Epidermal melanocyte (primary cell): ENCODE measurements at regions not wholly inside any gene's neighbourhood (a gene's known extent, or its start where the extent isn't known, plus 50 kb on each side); places are given as distances from the start of the nearest gene placed in this dataset.
"Not testable (repeated sequence)": the region's sequence is repeated elsewhere in the genome, so short reads cannot be mapped to it uniquely, and the experiment has no call there.

Experiments
- DNase-seq: peaks from one replicate; pipeline ENCODE4 v3.0.0; 2011; ENCODE audit warnings: low spot score; ENCODE audit not compliant: insufficient read length

DNA sequence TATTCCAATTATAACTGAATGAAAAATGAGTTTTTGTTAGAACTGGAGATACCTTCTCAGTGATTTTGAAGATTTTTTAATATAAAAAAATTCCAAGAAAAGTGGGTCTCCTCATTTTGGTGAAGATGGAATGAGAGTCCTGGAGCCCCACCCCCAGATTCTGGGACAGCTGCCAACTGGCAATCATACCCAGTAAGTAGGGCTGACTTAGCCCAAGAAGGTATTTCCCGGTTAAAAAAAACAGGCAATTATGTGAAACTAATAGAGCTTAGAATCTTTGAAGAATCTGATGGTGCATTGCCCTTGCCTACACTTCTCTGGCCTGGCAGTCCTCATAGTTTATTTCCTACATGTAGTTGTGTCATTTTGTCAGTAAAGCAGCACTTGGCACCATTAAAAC, 52.8 kb upstream of the VWDE start:
- DNase-seq = no peak

DNA sequence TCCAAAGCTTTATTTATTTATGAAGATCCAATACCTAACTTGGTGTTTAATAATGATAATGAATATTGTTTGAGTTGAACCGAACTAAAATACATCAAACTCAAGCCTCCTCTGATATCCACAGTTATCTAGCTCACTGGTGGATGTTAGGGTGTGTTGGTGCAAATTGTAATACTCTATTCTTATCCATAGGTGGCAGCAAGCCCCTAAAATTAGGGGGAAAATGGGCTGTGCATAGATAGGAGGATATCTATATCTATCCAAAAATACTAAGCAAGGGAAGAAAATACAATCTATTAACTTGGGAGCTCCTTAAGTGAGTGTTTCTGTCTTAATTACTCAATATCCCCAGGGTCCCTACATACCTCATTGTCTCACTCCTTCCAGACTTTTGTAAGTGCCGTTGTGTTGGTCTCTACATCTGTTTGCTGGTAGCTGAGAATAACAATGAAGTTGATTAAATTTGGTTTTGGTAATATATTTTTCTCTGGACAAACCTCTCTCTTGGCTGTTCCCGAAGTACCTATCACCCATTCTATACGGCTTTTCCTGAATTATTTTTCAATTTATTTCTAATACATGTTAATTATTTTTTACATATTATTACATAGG, 55.0 kb upstream of the VWDE start:
- DNase-seq = peak; percentile 28

DNA sequence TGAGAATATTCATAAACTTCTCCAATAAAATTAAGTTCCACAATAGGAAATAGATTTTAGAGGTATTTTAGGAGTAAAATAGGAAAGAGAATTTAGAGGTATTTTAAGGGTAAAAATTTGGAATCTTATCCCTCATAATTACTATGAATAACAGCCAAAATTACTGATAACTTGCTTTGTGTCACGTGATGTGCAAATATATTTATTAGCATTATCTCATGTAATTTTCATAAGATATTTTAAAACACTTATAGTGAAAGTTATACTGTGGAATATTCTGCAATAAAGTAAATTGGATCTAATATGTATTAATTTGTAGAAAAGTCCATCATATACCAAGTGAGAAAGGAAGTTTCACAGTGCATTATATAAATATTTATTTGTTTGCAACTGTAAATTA, 64.2 kb upstream of the VWDE start:
- no peak for DNase-seq

DNA sequence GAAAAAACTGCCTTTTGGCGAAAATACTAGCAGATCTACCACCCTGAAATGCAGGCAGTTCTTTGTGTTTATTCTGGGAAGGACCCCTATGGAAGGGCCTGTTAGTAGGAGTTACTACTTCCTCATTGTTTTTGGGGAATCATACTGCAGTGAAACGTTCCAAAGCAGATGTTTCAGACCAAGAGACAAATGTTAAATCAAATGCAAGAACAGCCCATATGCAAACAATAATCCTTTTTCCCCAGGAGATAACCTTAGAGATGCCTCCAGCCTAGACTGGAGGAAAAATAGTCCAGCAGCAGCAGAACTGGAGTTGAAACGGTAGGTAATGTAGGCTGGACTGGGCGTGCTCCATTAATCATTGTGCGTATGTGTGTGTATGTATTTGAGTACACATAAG, 65.9 kb upstream of the VWDE start:
- DNase-seq = no peak

DNA sequence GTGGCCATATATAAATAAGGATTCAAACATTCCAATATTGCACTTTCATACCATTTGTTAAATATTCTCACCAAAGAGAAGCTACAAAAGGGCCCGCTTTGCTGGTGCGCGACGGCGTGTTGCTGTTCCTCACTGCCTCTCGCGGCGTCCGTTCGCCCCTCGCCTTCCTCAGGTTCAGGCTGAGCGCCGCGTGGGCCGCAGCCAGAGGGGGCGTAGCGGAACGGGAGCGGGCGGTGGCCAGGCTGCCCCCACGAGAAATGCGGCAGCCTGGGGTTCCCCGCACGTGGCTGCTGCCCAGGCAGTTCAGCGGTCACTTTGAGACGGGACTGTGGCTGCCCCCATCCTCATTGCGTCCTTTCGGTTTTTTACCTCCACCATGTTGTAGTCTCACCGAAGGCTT, 67.3 kb upstream of the VWDE start:
- DNase-seq = no peak

DNA sequence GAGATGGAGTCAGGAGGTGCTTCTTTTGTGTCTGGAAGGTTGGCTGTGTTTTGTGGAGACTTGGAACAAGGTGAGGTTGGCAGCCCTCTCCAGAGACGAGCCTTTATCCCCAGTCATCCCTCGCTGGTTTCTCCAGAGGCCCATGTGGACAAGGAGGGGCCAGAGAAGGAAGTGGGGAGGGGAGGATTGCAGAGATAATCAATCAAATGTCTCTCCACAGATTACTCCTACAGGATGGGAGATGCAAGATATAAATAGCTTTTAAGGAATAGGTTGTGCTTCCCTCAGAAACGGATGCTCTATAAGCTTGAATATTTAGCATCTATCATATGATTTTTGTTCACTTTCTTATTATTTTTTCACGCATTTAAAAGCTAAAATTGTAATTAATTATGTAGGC, 70.4 kb upstream of the VWDE start:
- no peak for DNase-seq

DNA sequence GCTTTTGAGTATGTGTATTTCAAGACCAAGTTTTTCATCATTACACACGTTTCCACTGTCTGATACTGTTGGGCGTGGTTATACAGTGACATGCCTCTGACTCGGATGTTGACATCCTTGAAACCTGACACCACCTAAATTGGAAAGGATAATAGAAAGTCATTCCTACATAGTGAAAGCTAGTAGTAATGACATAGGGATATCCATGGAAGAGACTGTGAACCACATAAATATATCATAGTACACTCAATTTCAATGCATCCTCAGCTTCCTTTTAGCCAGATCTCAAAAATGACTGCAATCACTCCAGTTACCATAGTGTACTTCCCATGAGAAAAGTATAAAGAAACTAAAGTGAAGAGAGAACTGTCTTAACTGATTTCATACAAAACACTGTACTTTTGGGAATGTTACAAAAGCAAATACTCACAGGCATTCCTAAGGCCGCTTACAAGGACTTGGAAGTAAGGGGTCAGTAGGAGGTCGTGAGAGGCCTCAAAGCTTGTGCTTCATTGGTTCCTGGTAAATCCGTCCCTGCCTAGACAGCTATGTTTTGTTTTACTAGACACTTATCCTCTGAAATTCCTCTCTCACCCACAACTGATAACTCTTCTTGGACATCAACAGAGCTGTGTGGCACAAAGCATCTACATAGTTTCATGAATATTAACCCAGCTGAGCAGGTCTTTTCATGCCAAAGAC, 71.8 kb upstream of the VWDE start:
- no peak for DNase-seq

DNA sequence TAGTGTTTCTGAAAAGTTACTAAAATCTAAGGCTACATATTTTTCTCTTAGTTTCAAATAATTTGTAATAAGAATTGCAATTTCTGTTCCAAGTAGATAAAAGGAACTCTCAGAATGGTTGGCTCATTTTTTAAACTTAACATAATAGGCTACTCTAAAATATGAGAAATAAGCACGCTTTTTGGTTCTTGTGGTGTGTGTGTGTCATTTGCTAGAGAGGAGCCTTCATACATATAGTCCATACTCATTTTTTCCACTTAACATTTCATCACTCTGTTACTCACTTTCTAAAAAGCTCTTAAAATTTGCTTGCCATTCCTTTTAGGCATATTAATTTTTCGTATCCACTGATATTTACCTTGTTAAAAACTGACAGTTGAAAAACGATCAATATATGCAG, 74.0 kb upstream of the VWDE start:
- DNase-seq = no peak

DNA sequence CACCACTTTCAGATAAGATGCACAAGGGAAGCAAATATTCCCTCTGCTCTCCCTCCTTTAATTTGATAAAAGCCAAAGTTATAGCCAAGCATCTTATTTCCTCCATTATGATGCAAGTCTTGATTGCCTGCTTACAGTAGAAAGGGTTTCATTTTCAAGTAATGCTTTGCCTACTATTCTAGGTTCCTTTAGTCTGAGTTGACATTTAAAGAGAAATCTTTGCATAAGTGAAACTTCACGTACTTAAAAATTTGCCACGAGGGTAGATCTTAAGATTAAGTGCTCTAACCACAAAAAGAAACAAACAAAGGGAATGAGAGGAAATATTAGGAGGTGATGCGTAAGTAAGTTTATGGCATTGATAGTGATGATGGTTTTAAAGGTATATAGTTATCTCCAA, 78.1 kb upstream of the VWDE start:
- no peak for DNase-seq

DNA sequence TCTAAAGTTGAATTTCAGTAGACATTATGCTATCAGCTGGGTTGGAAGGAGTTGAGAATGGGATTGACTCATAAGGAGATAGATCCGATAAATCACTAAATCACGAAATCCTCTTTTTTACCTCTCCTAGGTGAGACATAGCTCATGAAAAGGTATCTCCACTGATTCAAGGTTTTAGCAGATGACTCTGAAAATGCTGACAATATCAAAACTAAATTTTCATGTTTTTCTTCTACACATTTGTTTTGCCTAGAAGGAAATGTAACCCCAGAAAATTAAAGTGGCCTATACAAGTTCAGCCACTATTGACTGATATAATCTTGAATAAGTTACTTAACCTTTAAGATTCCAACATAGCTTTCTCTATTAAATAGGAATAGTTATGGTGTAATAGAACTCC, 82.2 kb upstream of the VWDE start:
- no peak for DNase-seq

DNA sequence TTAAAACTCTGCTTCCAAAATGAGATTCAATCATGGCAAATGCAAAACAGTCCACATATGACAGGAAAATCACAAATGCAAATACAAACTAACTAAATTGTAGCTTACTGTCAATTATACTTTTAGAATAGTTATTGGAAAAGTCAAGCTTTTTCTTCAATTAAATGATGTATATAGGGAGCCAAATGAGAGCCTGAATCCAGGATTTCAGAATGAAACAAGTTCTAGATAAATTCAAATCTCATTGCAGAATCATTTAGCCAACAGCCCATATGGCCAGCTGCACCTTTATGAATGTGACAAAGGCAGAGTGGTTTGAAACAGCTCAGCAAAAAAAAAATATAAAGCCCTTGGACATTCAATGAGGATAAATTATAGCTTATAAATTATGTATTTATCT, 82.2 kb upstream of the SCIN start:
- DNase-seq = no peak

DNA sequence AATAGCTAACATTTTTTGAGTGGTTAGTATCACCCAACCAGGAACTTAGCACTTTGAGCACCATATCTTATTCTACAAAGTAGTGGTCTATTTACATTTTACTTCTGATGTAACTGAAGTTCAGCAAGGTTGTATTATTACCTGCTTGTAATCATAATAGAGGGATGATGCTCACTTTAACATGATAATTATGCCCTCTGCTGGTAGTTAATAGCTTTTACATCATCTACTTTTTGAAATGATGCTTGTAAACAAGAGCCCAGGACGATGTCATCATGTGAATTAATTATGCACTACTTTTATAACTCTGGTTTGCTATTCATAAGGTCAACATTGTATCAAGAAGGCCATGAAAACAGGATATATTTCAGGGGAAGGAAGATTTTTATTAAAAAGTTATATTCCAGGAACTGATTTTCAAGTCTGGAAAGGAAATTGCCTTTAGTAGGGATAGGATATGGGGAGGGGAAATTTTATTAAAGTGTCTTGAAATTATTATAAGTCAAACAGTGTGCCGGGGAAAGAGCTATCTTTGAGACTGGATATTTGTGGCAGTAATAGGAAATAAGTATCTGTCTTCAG, 80.3 kb upstream of the SCIN start:
- no peak for DNase-seq

DNA sequence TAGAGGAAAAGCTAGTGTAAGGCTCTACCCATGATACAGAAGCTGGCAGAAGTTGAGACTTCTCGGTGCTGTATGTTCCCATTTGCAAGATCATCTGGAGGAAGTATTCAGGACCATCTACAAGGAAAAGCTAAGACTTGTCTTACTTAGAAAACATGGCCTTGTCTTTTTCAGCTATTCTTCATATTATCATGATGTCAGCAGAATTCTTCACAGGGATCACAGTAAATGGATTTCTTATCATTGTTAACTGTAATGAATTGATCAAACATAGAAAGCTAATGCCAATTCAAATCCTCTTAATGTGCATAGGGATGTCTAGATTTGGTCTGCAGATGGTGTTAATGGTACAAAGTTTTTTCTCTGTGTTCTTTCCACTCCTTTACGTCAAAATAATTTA, 79.6 kb upstream of the SCIN start:
- no peak for DNase-seq

DNA sequence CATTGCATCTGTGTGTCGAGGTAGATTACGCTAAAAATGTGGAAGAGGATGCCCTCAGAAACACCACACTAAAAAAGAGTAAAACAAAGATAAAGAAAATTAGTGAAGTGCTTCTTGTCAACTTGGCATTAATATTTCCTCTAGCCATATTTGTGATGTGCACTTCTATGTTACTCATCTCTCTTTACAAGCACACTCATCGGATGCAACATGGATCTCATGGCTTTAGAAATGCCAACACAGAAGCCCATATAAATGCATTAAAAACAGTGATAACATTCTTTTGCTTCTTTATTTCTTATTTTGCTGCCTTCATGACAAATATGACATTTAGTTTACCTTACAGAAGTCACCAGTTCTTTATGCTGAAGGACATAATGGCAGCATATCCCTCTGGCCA, 79.0 kb upstream of the SCIN start:
- DNase-seq = no peak

DNA sequence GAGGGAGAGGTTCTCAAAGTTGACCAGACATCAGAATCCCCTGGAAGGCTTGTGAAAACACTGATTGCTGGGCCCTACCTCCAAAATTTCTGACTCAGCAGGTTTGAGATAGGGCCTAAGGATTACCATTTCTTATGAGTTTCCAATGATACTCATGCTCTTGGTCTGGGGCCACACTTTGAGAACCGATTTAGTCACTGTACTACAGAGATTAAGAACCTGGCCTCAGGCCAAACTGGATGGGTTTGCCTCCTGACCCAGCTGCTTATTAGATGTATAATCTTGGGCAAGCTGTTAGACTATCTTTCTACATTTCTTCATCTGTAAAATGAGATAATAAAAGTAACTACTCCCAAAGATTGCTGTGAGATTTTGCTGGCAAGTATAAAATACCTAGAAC, 77.1 kb upstream of the SCIN start:
- DNase-seq = no peak

DNA sequence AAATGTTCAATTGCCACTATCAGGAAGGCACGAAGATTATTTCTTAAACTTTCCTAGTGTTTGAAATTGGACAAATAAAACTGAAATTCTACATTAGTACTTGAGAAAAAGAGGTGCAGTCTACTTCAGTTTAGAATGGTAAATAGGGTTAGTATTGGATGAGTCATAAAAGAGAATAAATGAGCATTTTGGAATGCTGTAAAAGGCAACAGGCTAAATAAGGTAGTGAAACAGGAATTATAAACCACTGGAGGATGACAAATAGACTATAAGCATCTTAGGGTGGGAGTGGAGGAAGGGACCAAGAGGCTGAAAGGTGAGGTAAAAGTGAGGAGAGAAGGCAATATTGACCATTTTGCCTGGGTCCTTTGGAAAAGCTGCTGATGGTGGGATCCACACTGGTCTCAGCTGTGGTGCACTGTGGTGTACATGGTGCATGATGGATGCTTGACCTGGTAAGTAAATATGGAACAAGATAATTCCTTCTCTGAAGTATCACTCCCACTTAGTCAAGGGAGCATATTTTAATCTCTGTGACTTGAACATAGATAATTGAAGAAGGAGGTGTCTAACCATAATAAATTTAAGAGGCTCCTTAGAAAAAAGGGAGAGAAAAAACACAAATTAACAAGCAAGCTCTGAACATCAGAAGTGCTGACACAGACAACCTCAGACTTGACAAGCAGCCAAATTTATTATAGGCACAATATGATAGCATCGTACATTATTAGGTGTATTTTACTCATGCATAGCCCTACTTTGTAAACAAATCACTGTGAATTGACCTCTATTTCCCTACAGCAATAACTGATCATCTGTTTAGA, 76.4 kb upstream of the SCIN start:
- DNase-seq = no peak

DNA sequence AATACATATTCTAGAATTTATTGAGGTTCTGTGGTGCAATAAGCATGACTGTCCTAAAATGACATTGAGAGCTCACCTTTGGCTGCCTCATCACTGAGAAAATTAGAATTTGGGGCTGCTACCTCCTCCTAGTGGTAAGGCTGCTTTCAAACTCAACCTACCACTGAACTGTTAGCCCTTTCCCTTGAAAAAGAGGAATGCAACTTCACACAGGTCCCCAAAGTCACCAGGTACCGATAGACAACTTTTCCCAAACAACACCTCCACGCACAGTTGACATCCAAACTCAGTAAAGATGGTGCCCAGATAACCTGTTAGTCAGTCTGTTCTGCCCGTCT, 75.9 kb upstream of the SCIN start:
- no peak for DNase-seq

DNA sequence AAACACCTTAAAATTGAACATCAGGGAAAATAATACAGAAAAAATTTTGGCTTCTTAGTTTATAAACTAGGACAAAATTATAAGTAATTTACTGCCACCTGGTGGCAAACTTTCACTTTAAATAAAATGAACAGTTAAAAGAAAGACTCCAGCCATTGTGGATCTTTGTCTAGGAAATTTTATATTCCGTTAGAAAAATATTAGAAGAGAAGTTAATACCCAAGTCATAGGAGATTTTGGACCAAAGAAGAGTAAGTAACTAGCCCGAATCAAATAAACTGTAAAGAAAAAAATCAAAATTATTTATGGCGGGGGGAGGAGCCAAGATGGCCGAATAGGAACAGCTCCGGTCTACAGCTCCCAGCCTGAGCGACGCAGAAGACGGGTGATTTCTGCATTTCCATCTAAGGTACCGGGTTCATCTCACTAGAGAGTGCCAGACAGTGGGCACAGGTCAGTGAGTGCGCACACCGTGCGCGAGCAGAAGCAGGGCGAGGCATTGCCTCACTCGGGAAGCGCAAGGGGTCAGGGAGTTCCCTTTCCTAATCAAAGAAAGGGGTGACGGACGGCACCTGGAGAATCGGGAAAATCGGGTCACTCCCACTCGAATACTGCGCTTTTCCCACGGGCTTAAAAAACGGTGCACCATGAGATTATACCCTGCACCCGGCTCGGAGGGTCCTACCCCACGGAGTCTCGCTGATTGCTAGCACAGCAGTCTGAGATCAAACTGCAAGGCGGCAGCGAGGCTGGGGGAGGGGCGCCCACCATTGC, 73.4 kb upstream of the SCIN start:
- DNase-seq = not testable (repeated sequence)

DNA sequence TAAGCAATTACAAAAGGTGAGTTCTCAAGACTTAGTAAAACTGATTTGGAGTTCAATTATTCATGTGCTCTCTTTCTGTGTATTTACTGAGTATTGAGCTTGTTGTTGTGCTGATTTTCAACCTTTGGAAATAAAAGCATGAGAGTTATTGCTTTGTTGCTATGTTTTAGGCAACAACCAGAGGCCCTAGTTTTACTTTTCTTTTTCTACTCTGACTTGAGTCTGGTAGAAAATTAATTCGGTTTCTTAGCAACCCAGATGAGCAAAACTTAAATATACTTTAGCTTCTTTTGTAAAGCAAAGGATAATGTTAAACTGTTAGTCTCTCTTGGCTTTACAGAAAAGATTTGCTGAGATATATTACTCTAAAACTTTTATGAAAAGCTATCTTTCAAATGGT, 66.4 kb upstream of the SCIN start:
- no peak for DNase-seq

DNA sequence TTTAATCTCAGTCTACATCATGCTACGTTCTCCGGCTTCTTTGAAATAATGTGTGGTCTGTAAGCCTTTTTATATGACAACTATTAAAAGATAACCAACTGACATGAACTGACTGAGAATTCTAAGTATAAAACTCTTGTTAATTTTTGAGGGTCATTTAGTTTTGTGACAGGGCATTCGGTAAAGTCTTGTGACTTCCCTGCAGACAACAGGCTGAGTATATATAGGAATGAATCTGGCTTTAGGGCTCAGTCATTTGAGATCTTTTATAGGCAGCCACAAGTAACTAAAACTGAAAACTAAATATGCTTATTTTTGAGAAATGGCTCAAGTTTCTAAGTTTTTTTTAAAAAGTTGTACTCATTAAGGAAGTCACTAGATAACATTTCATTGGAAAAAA, 62.5 kb upstream of the SCIN start:
- no peak for DNase-seq

DNA sequence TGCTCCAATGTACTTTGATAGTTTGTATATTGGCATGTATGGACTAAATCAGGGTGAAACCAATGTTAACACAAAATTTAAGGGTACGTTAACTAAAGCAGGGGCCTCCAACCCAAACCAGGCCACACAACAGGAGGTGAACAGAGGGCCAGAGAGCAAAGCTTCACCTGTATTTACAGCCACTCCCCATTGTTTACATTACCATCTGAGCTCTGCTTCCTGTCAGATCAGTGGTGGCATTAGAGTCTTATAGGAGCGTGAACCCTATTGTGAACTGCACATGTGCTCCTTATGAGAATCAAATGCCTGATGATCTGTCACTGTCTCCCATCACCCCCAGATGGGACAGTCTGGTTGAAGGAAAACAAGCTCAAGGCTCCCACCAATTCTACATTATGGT, 62.0 kb upstream of the SCIN start:
- DNase-seq = no peak

DNA sequence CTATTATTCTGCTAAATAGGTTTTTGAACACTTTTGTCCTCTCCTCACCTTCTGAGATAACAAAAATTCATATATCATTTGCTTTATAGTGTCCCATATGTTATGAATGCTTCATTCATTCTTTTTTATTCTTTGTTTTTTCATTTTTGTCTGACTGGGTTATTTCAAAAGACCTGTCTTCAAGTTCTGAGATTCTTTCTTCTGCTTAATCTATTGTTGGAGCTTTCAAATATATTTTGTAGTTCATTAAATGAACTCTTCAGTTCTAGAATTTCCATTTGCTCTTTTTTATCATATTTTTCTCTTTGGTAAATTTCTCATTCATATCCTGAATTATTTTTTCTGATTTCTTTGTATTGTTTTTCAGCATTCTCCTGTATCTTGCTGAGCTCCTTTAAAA, 53.1 kb upstream of the SCIN start:
- no peak for DNase-seq
